ENCODE measurements at regions not wholly inside any gene's neighbourhood (a gene's known extent, or its start where the extent isn't known, plus 50 kb on each side); places are given as distances from the start of the nearest gene placed in this dataset.

DNA sequence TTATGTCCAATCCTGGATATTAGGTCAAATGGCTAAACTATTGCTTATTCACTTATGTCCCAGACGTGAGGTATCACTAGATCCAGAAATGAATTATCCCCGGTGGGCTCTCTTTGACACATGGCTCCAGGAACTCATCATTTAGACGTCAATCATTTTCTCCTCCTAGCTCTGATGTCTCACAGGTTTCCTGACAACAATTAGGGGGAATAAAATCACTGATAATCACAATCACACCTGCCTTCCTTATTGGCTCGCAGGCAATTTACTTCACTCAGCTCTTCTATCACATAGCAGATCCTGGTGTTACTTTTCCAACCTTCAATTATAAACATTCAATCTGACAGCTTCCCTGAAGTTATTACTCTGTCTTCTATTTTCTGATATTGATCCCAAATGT, 634.0 kb upstream of the TENM4 start:
- ChIA-PET CTCF (no interaction called here), POLR2A (no interaction called here)
- Mint-ChIP-seq H3K36me3 (ENCODE audit: insufficient read depth, unreplicated experiment) (no peaks in the 10 kb centered on the region), H3K27me3 (ENCODE audit: insufficient read depth, unreplicated experiment) (no peaks in the 10 kb centered on the region), H3K27ac (ENCODE audit: low read depth, unreplicated experiment) (no peak overlapping the region), H3K4me1 (ENCODE audit: insufficient read depth, unreplicated experiment) (no peaks in the 10 kb centered on the region), H3K9me3 (ENCODE audit: unreplicated experiment) (no peaks in the 10 kb centered on the region), H3K4me3 (ENCODE audit: unreplicated experiment) (no peak overlapping the region)
- TF ChIP-seq, protein P1, sequence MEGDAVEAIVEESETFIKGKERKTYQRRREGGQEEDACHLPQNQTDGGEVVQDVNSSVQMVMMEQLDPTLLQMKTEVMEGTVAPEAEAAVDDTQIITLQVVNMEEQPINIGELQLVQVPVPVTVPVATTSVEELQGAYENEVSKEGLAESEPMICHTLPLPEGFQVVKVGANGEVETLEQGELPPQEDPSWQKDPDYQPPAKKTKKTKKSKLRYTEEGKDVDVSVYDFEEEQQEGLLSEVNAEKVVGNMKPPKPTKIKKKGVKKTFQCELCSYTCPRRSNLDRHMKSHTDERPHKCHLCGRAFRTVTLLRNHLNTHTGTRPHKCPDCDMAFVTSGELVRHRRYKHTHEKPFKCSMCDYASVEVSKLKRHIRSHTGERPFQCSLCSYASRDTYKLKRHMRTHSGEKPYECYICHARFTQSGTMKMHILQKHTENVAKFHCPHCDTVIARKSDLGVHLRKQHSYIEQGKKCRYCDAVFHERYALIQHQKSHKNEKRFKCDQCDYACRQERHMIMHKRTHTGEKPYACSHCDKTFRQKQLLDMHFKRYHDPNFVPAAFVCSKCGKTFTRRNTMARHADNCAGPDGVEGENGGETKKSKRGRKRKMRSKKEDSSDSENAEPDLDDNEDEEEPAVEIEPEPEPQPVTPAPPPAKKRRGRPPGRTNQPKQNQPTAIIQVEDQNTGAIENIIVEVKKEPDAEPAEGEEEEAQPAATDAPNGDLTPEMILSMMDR (IDR thresholded peaks at IDR 0.05; ENCODE audit: unreplicated experiment) = no peak
- BruUV-seq (replicated peaks) = no TSS peak
- intact Hi-C loops (cut with micrococcal nuclease) = no loop called here
- DNase-seq (ENCODE audit: unreplicated experiment) = no peak

DNA sequence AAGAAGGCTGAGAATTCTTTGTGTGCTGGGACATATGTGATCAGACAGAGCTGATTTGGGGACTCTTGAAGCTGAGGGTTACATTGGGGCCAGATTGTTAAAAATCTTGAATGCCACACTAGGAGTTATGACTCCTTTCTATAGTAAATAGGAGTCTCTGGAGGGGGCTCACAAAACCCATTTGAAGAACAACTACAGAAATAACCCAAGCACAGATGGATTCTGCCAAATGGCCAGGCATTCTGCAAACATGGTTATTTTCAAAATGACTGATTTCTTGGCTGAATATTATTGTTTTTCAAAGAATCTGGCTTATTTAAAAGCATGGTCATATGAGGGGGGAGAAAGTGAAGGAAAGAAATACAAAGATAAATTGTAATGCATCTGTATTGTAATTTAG, 625.5 kb upstream of the TENM4 start:
- intact Hi-C loops (cut with micrococcal nuclease) = no loop called here
- TF ChIP-seq, protein P1 (IDR thresholded peaks at IDR 0.05; ENCODE audit: unreplicated experiment) = no peak
- ChIA-PET CTCF (interaction anchor here (0.6 kb wide), 1 partner anchor 50 kb away, joined by 3 read pairs; no protein-coding TSS in a partner anchor), POLR2A (no interaction called here)
- no TSS peak for BruUV-seq (replicated peaks)
- Mint-ChIP-seq H3K4me1 (ENCODE audit: insufficient read depth, unreplicated experiment) (no peaks in the 10 kb centered on the region), H3K36me3 (ENCODE audit: insufficient read depth, unreplicated experiment) (no peaks in the 10 kb centered on the region), H3K27ac (ENCODE audit: low read depth, unreplicated experiment) (no peak overlapping the region), H3K27me3 (ENCODE audit: insufficient read depth, unreplicated experiment) (no peaks in the 10 kb centered on the region), H3K4me3 (ENCODE audit: unreplicated experiment) (no peak overlapping the region), H3K9me3 (ENCODE audit: unreplicated experiment) (no peaks in the 10 kb centered on the region)
- DNase-seq (ENCODE audit: unreplicated experiment) = no peak

DNA sequence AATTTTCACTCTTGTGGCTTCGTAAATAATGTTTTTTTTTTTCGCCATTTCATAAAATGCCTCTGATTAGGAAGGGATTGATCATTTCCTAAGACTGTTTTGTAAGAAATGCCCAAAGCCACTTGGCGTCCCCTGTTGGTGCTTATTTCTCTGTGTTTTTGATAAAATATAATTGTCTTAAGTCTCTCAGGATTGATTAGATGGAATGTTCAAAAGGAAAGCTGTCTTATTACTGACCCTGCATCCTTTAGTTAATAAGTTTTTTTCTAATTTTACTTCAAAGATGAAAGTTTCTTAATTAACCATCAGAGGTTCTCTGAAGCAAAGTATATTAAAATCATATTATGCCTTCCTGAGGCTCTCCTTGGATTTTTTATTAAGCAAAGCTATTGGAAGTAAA, 624.3 kb upstream of the TENM4 start:
- BruUV-seq (replicated peaks) = no TSS peak
- POLR2A ChIA-PET = no interaction called here
- CTCF ChIA-PET = interaction anchor here (0.6 kb wide), 1 partner anchor 308 kb away, joined by 4 read pairs; no protein-coding TSS in a partner anchor

DNA sequence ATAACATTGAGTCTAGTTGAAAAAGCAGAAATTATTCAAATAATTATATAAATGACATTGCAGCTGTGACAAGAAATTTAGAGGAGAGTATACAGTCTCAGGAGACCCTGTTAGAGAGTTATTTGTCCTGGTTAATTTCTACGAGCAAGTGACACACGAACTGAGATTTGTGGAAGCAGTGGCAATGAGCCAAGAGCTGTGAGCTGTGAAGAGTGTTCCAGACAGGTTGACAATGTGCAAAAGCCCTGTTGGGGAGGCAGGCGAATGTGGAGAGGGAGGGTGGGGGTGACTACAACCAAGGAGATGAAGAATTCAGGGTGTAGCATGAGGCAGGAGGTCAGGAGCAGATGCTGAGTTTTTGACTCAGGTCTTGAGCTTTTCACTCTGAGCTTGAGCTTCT, 620.2 kb upstream of the TENM4 start:
- H3K27ac Mint-ChIP-seq (ENCODE audit: low read depth, unreplicated experiment) = no peak overlapping the region
- no peak for DNase-seq (ENCODE audit: unreplicated experiment)
- POLR2A ChIA-PET = no interaction called here
- no peaks in the 10 kb centered on the region for H3K9me3 Mint-ChIP-seq (ENCODE audit: unreplicated experiment)
- TF ChIP-seq, protein P1 (IDR thresholded peaks at IDR 0.05; ENCODE audit: unreplicated experiment) = no peak
- CTCF ChIA-PET = interaction anchor here (0.7 to 1.2 kb wide), 3 partner anchors 13 to 889 kb away, joined by 3 to 4 read pairs (median 3); no protein-coding TSS in a partner anchor
- H3K36me3 Mint-ChIP-seq (ENCODE audit: insufficient read depth, unreplicated experiment) = no peaks in the 10 kb centered on the region
- no TSS peak for BruUV-seq (replicated peaks)
- no peaks in the 10 kb centered on the region for H3K4me1 Mint-ChIP-seq (ENCODE audit: insufficient read depth, unreplicated experiment)
- no peak overlapping the region for H3K4me3 Mint-ChIP-seq (ENCODE audit: unreplicated experiment)
- intact Hi-C loops (cut with micrococcal nuclease) = no loop called here
- no peaks in the 10 kb centered on the region for H3K27me3 Mint-ChIP-seq (ENCODE audit: insufficient read depth, unreplicated experiment)

More for the DNA sequence above, 624.3 kb upstream of the TENM4 start:
- Mint-ChIP-seq H3K4me3 (ENCODE audit: unreplicated experiment) (no peak overlapping the region), H3K9me3 (ENCODE audit: unreplicated experiment) (no peaks in the 10 kb centered on the region), H3K27ac (ENCODE audit: low read depth, unreplicated experiment) (no peak overlapping the region), H3K27me3 (ENCODE audit: insufficient read depth, unreplicated experiment) (no peaks in the 10 kb centered on the region), H3K36me3 (ENCODE audit: insufficient read depth, unreplicated experiment) (no peaks in the 10 kb centered on the region), H3K4me1 (ENCODE audit: insufficient read depth, unreplicated experiment) (no peaks in the 10 kb centered on the region)
- intact Hi-C loops (cut with micrococcal nuclease) = no loop called here
- TF ChIP-seq, protein P1 (IDR thresholded peaks at IDR 0.05; ENCODE audit: unreplicated experiment) = no peak
- DNase-seq (ENCODE audit: unreplicated experiment) = no peak

Data from MCF 10A (cell line).